Smooth muscle cell of the brain vasculature (primary cell): ENCODE measurements at regions not wholly inside any gene's neighbourhood (a gene's known extent, or its start where the extent isn't known, plus 50 kb on each side); places are given as distances from the start of the nearest gene placed in this dataset.
"Not testable (repeated sequence)": the region's sequence is repeated elsewhere in the genome, so short reads cannot be mapped to it uniquely, and the experiment has no call there.

Experiments used
- DNase-seq: peaks from one replicate; pipeline ENCODE4 v3.0.0-alpha.2; 2012; ENCODE audit warnings: low read depth, low spot score

DNA sequence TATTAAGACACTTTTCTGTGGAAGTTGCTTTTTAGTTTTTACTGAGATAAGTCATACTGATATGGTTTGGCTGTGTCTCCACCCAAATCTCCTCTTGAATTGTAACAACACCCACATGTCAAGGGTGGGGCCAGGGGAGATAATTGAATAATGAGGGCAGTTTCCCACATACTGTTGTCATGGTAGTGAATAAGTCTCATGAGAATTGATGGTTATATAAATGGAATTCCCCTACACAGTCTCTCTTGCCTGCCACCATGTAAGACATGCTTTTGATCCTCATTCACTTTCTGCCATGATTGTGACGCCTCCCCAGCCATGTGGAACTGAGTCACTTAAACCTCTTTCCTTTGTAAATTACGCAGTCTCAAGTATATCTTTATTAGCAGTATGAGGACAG is 1340.4 kb downstream of the SLITRK5 start:
- DNase-seq: no peak

DNA sequence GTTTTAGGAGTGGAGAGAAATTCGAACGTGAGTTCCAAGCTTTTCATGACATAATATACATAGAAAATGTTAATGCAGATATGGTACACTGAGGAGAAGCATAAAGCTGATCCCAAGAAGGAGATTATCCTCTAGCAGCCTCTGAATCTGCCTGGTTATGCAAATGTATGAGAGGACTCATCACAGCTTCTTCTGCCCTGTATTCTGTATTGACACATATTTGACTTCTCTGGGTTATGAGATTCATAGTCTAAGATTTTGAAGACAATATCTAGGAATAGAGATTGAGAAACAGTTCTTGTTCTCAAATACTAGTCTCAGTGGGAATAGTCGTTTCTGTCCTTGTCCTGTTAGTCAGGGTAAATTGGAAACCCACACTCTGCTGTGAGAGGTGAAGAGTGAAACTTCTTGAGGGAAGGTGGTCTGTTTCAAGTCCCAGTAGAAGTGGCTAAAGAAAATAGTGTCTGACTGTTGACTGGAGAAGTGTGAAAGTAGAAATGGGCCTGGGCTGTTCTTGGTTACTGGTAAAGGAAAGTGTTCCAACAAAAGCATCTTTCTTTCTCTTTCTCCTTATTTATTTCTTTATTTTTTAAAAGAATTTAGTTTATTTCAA is 1356.6 kb downstream of the SLITRK5 start:
- no peak for DNase-seq

DNA sequence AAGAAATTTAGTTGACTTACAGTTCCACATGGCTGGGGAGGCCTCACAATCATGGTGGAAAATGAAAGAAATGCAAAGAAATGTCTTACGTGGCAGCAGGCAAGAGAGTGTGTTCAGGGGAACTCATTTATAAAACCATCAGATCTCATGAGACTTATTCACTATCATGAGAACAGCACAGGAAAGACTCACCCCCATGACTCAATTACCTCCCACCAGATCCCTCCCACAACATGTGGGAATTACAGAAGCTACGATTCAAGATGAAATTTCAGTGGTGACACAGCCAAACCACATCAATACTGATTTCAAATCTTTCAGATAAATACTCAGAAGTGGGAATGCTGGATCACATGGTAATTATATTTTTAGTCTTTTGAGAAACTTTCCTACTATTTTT is 1357.9 kb downstream of the SLITRK5 start:
- no peak for DNase-seq

DNA sequence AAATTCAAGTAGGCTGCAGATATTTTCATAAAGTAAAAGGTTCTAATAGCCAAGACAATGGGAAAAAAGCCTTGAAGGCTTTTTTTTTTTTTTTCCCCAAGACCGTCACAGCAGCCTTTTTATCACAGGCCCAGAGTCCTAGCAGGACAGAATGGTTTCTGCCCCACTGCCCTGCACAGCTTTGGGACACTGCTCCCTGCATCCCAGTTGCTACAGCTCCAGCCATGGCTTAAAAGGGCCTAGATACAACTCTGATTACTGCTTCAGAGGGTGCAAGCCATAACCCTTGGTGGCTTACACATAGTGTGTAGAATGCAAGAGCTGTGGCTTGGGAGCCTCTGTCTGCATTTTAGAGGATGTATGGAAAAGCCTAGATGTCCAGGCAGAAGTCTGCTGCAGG is 1362.8 kb downstream of the SLITRK5 start:
- no peak for DNase-seq

DNA sequence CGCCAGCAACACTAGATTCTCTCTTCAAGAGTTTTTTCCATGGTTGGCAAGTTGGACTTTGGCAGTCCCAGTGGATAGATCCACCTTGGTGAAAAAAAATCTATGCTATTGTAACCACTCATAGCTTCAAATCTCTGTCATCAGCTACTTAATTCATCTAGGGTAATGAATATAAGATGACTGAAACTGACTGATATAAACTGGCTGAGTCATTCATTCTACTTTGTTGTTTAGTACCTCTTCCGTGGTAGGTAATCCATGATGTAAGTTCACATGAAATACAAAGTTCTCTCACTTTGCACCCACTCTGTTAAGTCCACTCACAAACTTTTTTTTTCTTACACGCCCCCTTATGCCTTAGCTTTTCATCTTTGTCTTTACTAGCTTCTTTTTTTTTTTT is 1381.5 kb downstream of the SLITRK5 start:
- no peak for DNase-seq

DNA sequence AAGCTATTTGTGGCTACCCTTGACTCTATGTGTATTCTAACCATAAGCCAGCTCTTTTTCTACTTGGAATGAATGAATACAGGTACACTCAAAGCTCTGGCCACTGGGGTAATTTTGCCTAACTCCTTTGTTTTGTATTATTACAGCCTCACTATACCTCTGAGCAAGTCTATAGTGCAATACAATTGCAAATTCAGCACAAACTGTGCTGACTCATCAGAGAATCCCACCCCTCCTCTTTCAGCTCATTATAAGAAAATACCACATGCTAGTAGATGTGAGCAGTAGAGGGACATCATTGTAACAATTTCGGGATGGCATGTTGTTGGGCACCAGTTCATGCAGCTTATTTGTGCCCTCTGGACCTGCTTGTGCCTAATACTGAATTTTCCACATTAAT is 1382.2 kb downstream of the SLITRK5 start:
- DNase-seq: no peak

DNA sequence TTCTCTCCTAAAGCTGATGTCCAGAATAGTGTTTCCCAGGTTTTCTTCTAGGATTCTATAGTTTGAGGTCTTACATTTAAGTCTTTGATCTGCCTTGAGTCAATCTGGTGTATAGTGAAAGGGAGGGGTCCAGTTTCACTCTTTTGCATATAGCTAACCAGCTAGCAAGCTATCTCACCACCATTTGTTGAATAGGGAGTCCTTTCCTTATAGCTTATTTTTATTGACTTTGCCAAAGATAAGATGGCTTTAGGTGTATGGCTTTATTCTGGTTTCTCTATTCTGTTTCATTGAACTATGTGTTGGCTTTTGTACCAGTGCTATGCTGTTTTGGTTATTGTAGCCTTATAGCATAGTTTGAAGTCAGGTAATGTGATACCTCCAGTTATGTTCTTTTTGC is 1386.1 kb downstream of the SLITRK5 start:
- no peak for DNase-seq

DNA sequence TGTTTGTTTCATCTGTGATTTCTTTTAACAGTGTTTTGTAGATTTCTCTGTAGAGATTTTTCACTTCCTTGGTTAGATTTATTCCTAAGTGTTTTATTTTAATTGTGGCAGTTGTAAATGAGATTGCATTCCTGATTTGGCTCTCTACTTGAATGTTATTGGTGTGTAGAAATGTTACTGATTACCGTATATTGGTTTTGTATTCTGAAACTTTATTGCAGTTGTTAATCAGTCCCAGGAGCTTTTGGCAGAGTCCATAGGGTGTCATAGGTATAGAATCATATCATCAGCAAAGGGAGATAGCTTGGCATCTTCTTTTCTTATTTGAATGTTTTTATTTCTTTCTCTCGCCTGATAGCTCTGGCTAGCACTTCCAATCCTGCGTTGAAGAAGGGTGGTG is 1386.7 kb downstream of the SLITRK5 start:
- no peak for DNase-seq

DNA sequence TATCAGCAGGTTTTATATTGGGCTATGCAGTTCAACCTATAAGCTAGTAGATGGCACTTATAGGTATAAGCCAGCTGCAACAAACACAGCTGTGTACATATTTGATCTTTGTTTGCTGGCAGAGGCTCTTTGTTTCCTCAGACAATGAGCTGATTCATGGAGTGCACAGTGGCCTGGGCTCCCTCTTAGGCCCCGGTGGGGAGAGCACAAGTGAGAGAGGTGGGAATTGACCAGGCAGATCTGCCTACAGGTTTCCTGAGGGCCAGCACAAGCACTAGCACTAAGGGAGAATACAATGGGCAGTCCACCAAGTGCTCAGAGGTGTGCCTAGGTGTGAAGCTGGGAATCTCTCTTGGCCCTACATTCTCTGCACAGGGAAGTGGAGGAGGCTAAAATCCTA is 1390.7 kb downstream of the SLITRK5 start:
- no peak for DNase-seq

DNA sequence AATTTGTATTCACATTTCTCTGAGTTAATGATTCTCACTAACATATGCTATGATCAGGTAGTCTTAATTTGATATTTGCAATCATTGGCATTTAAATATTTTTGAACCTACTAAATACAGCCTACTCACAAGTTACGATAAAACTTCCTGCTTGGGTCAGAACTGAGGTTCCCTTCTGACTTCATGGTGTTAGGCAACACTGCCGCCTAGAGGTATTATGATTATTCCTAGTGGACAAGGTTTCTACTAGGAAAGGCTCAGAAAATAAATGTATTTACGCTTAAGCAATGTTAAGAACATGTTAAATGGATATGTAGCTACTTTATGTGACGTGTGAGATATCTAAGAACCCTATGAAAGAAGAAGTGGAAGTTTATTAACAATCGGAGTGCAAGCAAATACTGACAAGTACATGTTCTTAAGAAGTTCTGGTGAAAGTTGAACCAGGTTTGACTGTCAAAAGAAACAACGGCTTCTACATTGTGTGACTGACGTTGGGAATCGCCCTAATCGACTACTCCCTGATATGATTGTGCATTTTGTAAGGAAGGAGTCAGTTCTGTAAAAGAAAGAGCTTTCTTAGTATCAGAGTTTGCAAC is 1395.8 kb downstream of the SLITRK5 start:
- DNase-seq: peak; percentile 12

DNA sequence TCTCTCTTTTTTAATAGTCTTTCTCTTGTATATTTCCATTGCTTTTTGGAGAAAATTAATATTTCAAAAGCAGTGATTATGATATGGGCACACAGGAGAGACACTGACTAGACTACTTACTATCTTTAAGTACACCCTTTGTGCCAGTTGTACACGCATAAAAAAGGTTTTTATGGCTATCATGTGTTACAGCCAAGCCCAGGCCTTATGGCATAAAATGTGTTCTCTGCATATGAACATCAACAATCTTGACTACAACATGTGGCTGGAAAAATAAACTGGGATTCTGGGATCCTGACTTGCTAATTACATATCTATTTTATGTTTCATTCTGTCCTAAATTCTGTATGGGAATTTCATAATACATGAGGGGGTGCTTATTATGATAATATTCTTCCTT is 1401.8 kb downstream of the SLITRK5 start:
- no peak for DNase-seq

DNA sequence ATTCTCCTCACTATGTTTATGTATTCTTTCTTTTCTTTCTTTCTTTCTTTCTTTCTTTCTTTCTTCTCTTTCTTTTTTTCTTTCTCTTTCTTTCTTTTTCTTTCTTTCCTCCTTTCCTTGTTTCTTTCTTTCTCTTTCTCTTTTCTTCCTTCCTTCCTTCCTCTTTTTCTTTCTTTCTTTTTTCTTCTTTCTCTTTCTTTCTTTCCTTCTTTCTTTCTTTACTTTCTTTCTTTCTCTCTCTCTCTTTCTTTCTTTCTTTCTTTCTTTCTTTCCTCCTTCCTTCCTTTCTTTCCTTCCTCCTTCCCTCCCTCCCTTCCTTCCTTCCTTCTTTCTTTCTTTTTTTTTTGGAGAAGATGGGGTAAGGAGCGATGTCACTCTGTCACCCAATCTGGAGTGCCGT is 1405.5 kb downstream of the SLITRK5 start:
- no peak for DNase-seq

DNA sequence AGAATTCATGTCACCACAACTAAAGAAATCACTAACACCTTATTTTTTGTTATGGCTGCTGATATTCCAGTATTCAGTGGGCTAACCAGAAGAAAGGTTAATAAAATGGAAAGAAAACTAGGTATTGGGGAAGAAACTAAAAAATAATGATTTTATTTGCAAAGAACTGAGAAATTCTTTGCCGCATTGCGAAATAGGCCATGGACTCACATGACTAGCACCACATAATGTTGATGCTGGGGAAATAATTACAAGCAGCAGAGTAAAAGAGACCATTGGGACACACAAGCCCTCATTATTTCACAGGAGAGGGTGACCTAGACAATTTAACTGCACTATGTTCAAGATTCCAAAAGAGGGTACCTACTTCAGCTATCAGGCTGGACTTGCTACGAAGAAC is 1411.5 kb downstream of the SLITRK5 start:
- DNase-seq: no peak

DNA sequence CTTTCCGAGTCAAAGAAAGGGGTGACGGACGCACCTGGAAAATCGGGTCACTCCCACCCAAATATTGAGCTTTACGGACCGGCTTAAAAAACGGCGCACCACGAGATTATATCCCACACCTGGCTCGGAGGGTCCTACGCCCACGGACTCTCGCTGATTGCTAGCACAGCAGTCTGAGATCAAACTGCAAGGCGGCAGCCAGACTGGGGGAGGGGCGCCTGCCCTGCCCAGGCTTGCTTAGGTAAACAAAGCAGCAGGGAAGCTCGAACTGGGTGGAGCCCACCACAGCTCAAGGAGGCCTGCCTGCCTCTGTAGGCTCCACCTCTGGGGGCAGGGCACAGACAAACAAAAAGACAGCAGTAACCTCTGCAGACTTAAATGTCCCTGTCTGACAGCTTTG is 1416.9 kb downstream of the SLITRK5 start:
- DNase-seq: not testable (repeated sequence)

DNA sequence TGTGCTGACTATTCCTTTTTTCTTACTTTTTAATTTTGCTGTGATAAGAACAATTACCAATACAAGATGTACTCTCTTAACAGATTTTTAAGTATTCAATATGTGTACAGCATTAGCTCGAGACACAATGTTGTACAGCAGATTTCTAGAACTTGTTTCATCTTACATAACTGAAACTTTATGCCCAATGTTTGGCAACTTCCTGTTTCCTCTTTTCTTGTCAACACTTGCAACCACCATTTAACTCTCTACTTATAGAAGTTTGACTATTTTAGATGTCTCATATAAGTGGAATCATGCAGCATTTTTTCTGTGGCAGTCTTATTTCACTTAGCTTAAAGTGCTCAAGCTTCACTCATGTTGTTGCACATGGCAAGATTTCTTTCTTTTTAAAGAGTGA is 1426.8 kb downstream of the SLITRK5 start:
- DNase-seq: no peak

DNA sequence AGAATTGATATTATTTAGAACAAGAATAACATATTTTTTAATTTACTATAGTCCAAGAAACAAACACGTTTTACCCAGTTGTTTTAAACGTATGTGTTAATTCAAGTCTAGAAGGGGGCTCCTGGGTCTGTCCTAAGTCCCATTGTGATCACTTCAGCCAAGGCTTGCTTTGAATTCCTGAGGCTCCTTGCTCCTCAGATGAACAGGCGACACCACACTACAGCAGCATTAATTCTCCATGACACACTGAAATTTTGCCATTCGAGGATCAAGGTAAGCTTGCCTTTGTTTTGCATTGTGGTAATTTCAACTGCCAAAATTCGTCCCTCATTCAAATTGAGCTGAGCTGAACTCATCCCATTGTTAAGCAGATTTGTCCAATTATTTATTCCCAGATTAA is 1442.6 kb downstream of the SLITRK5 start:
- no peak for DNase-seq

DNA sequence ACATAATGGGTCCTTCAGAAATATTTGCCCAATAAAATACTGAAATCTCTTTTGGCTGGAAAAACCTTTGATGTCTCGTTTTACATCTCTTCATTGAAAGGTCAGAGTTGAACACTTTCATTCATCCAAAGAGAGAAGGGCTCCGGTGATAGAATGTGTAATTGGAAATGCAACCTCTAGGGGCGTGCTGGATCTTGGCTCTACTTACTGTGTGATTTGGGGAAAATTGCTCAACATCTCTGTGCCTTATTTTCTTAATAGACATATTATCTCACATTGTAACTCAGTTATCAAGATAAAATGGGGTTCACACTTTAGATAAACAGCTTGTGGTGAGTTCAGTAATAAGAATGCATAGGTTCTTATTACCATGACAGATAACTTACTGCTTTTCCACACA is 1444.1 kb downstream of the SLITRK5 start:
- DNase-seq: no peak

DNA sequence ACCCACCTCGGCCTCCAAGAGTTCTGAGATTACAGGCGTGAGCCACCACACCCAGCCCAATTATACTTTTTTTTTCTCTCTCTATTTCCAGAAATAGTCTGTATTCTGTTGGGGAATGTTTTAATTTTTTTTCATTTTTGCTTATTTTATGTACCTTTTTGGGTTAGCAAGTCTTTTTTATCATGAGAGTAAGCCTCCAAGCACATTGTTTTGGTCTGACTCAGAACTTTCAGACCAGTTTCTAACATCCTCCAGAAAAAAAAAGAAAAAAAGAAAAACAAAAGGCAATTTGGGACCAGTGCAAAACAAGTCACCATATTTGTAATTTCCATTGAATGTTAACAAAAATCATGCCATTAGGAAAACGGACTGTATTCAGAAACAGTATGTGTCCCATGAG is 1465.5 kb downstream of the SLITRK5 start:
- DNase-seq: no peak

DNA sequence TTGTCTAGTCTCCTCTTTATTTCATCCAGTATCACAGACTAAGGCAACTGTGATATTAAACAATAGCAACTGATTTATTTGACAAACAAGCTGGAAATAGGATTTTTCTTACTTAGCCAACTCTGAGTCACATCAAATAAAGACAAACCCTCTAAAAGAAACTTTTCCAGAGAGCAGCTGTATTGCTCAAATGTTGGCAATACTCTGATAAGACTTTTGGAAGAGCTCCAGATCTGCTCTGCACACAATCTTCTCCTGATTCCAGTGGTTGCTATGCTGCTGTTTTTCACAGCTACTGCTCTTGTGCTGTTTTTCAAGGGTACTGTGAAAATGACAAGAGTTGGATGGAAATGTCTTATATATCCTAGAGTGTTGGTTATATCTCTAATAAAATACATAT is 1479.2 kb downstream of the SLITRK5 start:
- no peak for DNase-seq

DNA sequence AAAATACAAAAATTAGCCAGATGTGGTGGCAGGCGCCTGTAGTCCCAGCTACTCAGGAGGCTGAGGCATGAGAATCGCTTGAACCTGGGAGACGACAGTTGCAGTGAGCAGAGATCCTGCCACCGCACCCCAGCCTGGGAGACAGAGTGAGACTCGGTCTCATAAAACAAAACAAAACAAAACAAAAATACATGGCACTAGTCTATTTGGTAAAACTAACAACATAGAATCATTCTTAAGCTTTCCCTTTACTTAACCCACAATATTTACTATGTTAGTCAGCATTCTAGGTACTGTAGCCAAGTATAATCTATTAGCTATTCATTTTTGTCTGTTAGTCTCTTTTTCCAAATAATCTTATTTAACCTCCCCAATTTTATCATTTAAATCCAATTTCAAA is 1482.8 kb downstream of the SLITRK5 start:
- DNase-seq: no peak

DNA sequence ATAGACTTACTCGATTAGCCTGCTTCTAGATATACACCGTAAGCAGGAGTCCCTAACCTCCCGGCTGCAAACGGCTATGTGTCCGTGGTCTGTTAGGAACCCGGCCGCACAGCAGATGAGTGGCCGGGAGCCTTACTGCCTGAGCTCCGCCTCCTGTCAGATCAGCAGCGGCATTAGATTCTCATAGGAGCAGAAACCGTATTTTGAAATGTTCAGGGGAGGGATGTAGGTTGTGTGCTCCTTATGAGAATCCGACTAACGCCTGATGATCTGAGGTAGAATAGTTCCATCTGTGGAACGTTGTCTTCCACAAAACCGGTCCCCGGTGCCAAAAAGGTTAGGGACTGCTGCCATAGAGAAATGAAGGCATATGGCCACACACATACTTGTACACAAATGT is 1491.9 kb downstream of the SLITRK5 start:
- DNase-seq: no peak

DNA sequence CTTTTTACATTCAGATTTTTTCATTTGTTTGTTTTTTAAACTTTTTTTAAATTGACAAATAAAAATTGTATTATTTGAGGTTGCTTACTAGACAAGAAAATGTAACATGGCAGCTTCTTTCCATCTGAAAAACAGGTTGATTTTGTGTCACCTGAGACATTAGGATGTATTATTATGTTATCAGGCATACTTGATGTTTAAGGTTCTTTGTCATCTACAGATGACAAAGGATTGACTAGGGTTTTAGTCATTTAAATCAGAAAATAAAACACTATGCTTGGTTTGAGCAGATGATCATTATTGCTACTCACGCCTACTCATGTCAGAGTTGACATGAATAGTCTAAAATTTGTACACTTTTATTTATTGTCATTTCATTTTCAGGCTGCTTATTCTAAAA is 1494.5 kb downstream of the SLITRK5 start:
- no peak for DNase-seq

DNA sequence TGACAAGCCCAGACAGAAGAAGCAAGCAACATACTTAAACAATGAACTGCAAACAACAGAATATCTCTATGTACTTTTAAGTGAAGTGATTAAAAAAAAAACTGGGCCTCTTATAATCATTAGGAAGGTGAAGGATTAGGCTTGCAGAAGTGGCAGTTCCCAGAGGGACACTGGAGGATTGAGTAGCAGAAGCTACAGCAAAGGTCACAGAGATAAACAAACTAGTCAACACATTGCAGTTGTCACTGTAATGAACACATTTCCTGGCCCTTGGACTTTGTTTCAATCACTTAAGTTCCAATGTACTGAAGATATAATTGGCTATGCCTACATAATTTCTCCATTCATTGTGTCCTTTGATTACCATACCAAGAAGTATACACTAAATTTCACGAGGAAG is 1498.8 kb downstream of the SLITRK5 start:
- no peak for DNase-seq

DNA sequence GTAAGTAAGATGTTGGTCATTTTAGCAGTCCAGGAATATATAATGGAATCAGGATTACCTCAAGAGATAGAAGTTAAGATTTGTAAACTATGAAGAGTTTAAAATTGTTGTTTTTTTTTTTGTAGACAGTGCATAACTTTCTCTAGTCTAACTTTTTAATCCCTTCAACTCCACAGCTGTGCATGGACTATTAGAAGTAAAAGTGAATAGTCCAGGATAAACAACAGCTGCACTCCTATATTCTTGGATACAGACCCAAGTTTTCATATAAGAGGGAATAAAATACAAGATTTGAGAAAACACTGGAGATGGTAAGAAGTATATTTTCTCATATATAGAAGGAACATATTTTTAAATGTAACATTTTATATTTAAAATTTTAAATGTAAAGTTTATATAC is 1509.9 kb downstream of the SLITRK5 start:
- no peak for DNase-seq
